Inflammatory macrophage (primary cell): ENCODE measurements at regions not wholly inside any gene's neighbourhood (a gene's known extent, or its start where the extent isn't known, plus 50 kb on each side); places are given as distances from the start of the nearest gene placed in this dataset.

Source experiments
- DNase-seq, 2 donors: peaks; one replicate each; pipeline ENCODE4 v3.0.0-alpha.2; 2020 to 2022

DNA sequence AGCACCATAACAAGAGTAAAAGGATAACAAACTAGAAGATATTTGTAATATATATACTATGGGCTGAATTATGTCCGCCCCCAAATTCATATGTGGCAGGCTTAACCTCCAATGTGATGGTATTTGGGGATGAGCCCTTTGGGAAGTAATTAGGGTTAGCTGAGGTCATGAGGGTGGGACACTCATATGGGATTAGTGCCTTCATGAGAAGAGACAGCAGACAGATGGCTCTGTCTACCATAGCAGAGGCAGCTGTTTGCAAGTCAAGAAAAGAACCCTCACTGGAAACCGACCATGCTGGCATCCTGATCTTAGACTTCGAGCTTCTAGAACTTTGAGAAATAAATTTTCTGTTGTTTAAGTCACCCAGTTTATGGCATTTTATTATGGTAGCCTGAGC lies 303.6 kb downstream of the LMO4 start:
- no peak for DNase-seq

GRCh38 chr1:87636198-87636892 lies 307.7 kb downstream of the LMO4 start:
- no peak for DNase-seq

- no peak for DNase-seq
Observed at GRCh38 chr1:87638636-87639035, 310.0 kb downstream of the LMO4 start.

- no peak for DNase-seq
Observed at GRCh38 chr1:87641996-87642395, 313.3 kb downstream of the LMO4 start.

GRCh38 chr1:87642581-87643221 lies 314.0 kb downstream of the LMO4 start:
- no peak for DNase-seq

DNA sequence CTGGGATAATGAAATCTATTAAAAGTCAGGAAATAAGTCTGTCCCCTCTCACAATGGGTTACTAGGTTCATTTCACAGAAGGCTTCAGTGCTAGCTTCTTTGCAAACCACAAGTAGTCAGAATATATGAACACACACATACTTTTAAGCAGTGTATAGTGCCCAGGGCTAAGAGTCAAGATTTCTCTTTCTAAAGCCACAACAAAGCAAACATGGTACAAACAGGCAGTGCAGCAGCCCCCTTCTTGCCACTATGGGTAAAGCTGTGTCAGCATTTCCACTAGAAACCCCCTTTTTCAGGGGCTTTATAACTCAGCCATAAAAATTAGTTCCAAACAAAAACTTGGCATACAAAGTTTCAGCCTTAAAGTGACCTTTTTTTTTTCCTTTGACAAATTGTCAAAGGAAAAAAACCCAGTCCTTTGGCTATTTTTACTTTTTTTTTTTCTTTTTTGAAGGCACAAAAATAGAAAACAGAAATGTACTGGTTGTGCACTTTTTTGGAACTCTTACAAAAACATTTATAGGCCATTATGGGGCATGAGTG lies 315.4 kb downstream of the LMO4 start:
- DNase-seq: no peak

DNA sequence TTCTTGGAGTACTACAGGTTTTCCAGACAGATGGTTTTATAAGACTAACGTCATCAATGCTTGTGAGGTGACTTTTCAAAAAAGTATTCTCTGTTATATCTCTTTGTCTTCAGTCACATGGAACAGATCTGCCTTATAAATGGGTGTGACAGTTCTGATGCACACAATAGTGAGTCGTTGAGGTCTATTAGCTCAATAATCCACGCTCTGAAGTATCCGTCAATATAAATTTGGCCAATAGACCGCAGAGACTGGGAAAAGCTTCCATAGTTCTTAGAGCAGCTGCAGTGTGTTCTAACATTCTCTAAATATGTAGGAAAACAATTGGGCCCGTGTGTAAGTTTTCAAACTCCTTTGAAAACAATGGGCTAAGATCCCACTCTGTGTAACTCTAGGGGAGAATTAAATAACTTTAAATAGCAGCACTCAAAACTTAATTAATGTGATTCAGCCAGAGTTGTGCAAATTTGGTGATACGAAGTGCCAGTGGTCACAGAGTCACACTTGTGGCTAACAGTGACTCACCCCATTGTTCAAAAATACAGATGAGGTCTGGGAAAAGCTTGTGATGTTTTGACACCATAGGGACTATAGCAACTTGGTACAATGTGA lies 316.0 kb downstream of the LMO4 start:
- no peak for DNase-seq

GRCh38 chr1:87647430-87648177 lies 318.9 kb downstream of the LMO4 start:
- DNase-seq: no peak

- no peak for DNase-seq
Observed at GRCh38 chr1:87648323-87649119, 319.8 kb downstream of the LMO4 start.

DNA sequence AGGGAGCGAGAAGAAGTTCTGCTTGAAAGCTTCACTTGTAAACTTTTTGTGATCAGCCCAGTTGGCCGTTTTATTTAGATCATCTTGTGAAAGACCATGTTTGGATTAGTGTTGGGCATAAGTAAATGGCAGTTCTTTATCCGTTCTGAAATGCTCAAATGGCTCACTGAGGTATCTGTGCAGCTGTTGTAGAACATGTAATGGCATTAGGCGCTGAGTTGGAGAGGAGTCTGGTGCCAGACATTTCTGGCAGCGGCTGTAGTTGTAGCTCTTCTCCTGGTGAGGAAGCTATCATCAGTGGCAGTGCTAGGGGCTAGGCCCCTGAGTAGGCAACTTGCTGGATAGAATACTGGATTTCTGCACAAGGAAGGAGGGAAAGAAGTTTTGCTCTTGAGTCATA lies 321.6 kb downstream of the LMO4 start:
- no peak for DNase-seq

DNA sequence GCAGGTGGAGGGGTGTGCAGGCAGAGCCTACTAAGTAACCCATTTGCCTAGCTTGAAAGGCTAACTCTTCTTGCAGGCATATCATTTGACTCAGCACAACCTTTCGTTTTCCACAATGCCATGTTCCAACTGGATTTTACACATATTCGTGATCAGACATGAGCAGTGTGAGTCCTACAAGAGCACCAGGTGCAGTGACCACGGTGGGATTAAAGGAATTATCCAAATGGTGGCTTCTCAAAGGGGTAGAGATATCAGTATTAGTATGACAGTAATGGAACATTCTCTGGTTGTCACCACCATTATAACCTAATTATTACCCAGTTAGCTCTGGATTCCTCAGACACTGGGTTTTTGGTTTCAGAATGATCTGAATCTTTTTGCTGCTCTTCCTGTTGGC lies 323.5 kb downstream of the LMO4 start:
- DNase-seq: no peak

DNA sequence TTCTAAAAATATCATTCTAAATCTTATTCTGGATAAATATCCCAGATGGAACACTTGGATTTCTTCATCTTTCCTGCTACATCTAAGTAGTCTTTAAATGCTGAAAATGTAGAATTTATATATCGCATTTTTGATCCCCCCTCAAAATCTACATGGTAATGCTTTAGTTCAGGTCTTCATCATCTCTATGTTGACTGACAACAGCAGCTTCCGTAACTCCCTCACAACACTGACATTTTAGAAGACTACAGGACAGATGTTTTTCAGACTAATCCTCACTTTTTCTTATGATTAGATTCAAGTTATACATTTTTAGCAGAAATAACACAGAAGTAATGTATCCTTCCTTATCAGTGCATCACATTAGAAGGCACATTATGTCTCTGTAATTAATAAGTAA lies 336.5 kb downstream of the LMO4 start:
- no peak for DNase-seq

DNA sequence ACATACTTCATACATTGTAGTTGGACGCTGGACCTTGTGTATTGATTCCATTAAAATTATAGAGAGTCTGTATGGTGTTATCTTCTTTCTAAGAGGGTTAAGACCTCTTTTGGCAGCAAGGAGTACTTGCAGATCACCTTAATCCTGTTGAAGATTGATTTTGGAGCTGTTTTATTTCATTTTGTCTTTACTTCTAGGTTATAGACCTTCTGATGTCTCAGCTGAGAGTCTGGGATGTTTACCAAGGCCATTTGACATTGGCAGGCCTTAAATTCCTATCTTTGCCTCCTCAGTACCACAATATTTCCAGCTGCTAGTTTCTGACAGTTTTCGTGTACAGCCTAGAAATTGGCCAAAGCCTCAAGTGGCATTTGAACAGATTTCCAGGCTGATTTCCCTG lies 338.0 kb downstream of the LMO4 start:
- no peak for DNase-seq

GRCh38 chr1:87669674-87670073 lies 341.0 kb downstream of the LMO4 start:
- DNase-seq: no peak

DNA sequence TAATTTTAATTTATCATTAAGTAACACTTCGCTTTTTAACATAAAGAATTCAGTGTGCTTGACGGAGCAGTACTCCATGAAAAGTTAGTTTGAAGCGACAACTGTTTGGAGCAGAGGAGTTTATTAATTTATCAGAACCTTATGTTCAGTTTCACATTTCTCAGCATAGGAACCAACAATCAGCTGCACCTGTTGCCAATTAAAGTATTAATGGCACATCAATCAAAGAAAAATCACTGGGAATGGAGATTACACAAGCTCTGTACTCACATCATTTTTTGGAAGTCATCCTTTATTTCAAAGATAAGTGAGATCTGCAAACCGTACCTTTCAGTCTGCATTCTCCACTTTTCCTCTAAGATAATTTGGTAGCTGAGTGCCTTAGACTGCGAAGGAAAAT lies 344.6 kb downstream of the LMO4 start:
- DNase-seq: no peak

- no peak for DNase-seq
Observed at GRCh38 chr1:87673748-87674147, 345.1 kb downstream of the LMO4 start.

DNA sequence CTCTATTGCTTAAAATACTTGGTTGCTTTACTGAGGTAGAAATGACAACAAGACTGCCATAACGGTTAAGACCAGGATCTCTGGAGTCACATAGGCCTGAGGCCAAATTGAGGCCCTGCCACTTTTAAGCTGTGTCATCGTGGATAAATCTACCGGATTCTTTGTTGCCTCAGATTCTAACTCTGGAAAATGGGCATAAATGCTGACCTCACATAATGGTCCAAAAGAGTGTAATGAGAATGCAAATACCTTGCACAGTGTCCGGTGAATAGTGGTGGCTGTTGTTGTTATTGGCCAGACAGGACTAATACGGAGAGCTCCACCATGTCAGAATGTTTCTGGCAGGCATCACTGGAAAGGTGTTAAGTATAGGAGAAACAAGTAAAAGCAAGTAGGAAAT lies 346.1 kb downstream of the LMO4 start:
- DNase-seq: no peak

DNA sequence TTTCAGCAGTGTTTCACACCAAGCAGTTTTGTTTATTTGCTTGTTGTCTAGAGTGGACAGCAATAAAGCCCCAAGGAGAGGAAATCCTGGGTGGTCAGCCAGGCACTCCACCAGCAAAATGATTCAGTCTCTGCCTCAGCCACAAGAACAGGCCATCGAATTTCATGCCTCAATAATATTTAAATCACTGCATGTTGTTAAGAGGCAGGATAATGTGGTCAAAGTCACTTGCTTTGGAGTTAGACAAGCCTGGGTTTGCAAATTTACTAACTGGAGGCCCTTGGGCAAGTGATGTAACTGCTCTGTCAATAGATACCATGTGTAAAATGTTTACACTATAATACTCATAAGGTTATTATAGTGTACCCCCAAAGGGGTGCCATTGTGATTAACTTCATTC lies 349.6 kb downstream of the LMO4 start:
- no peak for DNase-seq

DNA sequence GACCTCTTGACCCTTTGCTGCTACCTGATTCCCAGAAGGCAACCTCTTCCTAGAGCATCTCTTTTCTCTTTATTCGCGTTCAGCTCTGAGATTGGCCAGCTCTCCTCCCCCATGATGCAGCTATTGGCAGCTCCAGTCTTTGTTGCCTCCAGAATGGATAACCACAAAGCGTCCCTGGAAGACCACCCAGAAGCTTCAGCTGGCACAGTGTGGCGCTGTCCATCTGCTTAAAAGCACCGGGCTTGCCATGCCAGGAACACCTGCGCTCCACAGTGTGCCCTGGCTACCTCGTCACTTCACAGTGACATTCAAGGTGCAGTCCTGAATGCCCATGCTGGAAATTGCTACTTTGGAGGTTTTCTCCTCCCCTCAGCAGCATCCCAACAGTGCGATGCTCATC lies 353.9 kb downstream of the LMO4 start:
- DNase-seq: no peak

DNA sequence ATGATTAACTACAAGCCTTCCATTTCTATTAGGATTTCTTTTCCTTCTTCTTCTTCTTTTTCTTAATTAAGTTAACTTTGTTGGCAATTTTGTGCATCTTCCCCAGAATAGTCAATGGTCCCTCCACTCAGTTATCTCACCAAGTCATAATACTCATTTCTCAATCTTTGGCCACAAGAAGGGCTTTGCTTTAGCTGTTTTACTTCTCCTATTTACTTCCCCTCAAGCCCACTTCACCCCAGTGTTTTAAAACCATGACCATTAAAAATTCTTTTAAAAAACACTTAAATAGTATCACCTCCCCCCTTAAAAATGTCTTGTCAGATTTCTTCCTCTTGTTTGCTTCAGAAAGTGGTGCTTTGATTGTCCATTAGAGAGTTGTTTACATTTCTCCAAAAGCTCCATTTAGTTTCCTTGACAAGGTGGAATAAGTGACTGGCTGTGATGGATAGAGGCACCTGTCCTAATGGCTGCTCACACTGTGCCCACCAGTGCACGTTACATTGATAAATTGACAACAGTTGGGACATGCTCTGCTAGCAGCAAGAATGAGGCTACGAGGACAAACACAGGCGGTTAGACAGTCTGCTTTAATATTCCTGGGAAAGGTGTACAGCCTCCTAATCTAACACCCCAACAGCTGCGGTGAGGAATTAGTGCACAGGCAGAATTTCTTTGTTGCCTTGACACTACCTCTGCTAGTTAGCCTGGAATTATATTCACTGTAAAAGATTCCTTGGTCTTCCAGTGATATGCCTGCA lies 354.7 kb downstream of the LMO4 start:
- DNase-seq: peak; percentile 22 to 31

GRCh38 chr1:87684194-87684593 lies 355.5 kb downstream of the LMO4 start:
- no peak for DNase-seq
